Chondrocyte (in vitro differentiated cells): ENCODE measurements at regions not wholly inside any gene's neighbourhood (a gene's known extent, or its start where the extent isn't known, plus 50 kb on each side); places are given as distances from the start of the nearest gene placed in this dataset.

Source experiments
- DNase-seq: peaks from one replicate; pipeline ENCODE4 v3.0.0; 2021; ENCODE audit warnings: mixed read lengths, low spot score
- H3K27ac Mint-ChIP-seq: one replicate; pipeline ENCODE4 v1.8.0; 2021; ENCODE audit warnings: mild to moderate bottlenecking, moderate library complexity, mixed read lengths; ENCODE audit not compliant: unreplicated experiment
- H3K27me3 Mint-ChIP-seq: 2 replicates; pipeline ENCODE4 v1.8.0; 2021; ENCODE audit warnings: low read depth, mixed read lengths
- H3K36me3 Mint-ChIP-seq: 2 replicates; pipeline ENCODE4 v1.8.0; 2021; ENCODE audit warnings: low read depth, mixed read lengths
- H3K4me1 Mint-ChIP-seq: 2 replicates; pipeline ENCODE4 v1.8.0; 2021; ENCODE audit warnings: low read depth, mild to moderate bottlenecking, mixed read lengths
- H3K4me3 Mint-ChIP-seq: one replicate; pipeline ENCODE4 v1.8.0; 2021; ENCODE audit warnings: mild to moderate bottlenecking, moderate library complexity, mixed read lengths; ENCODE audit not compliant: unreplicated experiment
- H3K9me3 Mint-ChIP-seq: 2 replicates; pipeline ENCODE4 v1.8.0; 2021; ENCODE audit warnings: low read depth, mixed read lengths
- CTCF ChIP-seq: fragments of 200-600 bp; sonication (generic); IDR thresholded peaks from 2 replicates; pipeline ENCODE4 v1.5.0; 2021; ENCODE audit warnings: antibody characterized with exemption, mild to moderate bottlenecking, moderate library complexity

DNA sequence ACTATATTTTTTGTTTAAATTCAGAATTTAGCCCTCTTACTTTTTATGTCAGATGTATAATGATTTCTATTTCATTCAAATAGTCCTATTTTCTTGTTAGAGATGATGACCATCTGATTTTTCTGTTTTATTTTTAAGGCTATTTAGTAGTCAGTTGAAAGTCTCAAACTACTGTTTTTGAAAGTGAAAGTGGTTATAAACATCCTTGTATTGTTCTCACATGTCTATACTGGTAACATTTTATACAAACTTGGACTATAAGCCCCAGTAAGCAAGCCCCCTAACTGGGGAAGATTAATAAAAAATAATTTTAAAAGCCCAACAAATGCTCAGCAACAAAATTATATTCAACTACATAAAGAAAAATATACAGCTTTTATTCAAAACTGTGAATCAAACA is 271.3 kb upstream of the RGS18 start:
- Mint-ChIP-seq H3K36me3 (no peaks in the 10 kb centered on the region), H3K4me1 (no peaks in the 10 kb centered on the region)
- no peak for DNase-seq

GRCh38 chr1:191888996-191889622 is 269.2 kb upstream of the RGS18 start:
- Mint-ChIP-seq H3K36me3 (no peaks in the 10 kb centered on the region), H3K4me1 (no peaks in the 10 kb centered on the region), H3K4me3 (no peak overlapping the region), H3K9me3 (peaks cover 9% of the 10 kb centered on the region), H3K27ac (no peak overlapping the region), H3K27me3 (no peaks in the 10 kb centered on the region)
- no peak for DNase-seq
- TF ChIP-seq CTCF: no peak

More for the DNA sequence above, 271.3 kb upstream of the RGS18 start:
- Mint-ChIP-seq H3K27me3 (peaks cover 3% of the 10 kb centered on the region), H3K9me3 (no peaks in the 10 kb centered on the region), H3K27ac (no peak overlapping the region), H3K4me3 (no peak overlapping the region)
- TF ChIP-seq CTCF: no peak

DNA sequence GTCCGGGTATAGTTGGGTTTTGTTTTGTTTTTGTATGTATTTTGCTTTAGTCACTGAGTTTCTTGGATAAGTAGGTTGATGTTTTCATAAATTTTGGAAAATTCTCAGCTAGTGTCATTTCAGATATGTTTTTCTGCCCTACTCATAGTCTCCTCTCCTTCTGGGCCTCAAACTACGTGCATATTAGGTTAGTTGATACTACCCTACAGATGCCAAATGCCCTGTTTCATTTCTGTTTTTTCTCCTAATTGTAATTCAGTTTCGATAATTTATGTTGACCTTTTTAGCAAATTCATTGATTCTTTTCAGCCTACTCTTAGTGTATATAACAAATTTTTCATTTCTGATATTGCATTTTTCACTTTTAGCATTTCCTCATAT is 268.6 kb upstream of the RGS18 start:
- no peaks in the 10 kb centered on the region for H3K36me3 Mint-ChIP-seq
- H3K4me1 Mint-ChIP-seq: no peaks in the 10 kb centered on the region
- no peak overlapping the region for H3K4me3 Mint-ChIP-seq
- TF ChIP-seq CTCF: no peak
- H3K9me3 Mint-ChIP-seq: peaks cover 9% of the 10 kb centered on the region
- DNase-seq: no peak
- no peaks in the 10 kb centered on the region for H3K27me3 Mint-ChIP-seq
- no peak overlapping the region for H3K27ac Mint-ChIP-seq

GRCh38 chr1:191890433-191891088 is 267.7 kb upstream of the RGS18 start:
- Mint-ChIP-seq H3K4me1 (no peaks in the 10 kb centered on the region), H3K27ac (no peak overlapping the region), H3K36me3 (no peaks in the 10 kb centered on the region), H3K27me3 (no peaks in the 10 kb centered on the region), H3K4me3 (no peak overlapping the region), H3K9me3 (peaks cover 9% of the 10 kb centered on the region)
- no peak for DNase-seq
- no peak for TF ChIP-seq CTCF

GRCh38 chr1:191892716-191893115 is 265.5 kb upstream of the RGS18 start:
- no peak overlapping the region for H3K27ac Mint-ChIP-seq
- DNase-seq: no peak
- no peaks in the 10 kb centered on the region for H3K27me3 Mint-ChIP-seq
- peaks cover 9% of the 10 kb centered on the region for H3K9me3 Mint-ChIP-seq
- TF ChIP-seq CTCF: no peak
- no peaks in the 10 kb centered on the region for H3K36me3 Mint-ChIP-seq
- no peak overlapping the region for H3K4me3 Mint-ChIP-seq
- H3K4me1 Mint-ChIP-seq: no peaks in the 10 kb centered on the region
